22Rv1 (cell line): ENCODE measurements at regions not wholly inside any gene's neighbourhood (a gene's known extent, or its start where the extent isn't known, plus 50 kb on each side); places are given as distances from the start of the nearest gene placed in this dataset.

ENCODE experiments used
- H3K27ac ChIP-seq: fragments of 450-650 bp; 2 replicates; pipeline ENCODE4 v1.5.1; 2017
- ZFX ChIP-seq: fragments of 450-650 bp; IDR thresholded peaks from 2 replicates; pipeline ENCODE4 v1.6.1; 2017; ENCODE audit warnings: antibody characterized with exemption, borderline replicate concordance
- TF ChIP-seq, protein P1 (sequence below): fragments of 450-650 bp; IDR thresholded peaks from 2 replicates; pipeline ENCODE4 v1.5.1; 2017; ENCODE audit warnings: mild to moderate bottlenecking

DNA sequence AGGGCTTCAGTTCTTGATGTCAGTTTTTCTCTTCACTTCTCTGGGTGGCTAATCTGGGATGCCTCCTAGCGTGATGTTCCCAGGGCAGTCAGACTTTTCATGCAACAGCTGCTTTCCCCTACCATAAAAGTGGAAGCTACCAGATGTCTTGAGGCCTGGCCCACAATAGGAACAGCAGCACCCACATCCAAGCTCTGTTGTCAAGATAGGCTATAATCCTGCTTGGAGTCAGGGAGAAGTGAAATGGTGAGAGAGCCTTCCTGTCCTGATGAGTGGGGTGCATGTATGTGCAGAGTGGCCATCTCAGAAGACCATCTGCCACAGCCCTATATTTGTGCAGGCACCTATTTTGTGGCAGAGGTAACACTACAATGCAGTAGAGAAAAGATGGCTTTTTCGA is 108.0 kb downstream of the HTR5A start:
- TF ChIP-seq, protein P1, sequence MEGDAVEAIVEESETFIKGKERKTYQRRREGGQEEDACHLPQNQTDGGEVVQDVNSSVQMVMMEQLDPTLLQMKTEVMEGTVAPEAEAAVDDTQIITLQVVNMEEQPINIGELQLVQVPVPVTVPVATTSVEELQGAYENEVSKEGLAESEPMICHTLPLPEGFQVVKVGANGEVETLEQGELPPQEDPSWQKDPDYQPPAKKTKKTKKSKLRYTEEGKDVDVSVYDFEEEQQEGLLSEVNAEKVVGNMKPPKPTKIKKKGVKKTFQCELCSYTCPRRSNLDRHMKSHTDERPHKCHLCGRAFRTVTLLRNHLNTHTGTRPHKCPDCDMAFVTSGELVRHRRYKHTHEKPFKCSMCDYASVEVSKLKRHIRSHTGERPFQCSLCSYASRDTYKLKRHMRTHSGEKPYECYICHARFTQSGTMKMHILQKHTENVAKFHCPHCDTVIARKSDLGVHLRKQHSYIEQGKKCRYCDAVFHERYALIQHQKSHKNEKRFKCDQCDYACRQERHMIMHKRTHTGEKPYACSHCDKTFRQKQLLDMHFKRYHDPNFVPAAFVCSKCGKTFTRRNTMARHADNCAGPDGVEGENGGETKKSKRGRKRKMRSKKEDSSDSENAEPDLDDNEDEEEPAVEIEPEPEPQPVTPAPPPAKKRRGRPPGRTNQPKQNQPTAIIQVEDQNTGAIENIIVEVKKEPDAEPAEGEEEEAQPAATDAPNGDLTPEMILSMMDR = no peak
- no peak overlapping the region for H3K27ac ChIP-seq

DNA sequence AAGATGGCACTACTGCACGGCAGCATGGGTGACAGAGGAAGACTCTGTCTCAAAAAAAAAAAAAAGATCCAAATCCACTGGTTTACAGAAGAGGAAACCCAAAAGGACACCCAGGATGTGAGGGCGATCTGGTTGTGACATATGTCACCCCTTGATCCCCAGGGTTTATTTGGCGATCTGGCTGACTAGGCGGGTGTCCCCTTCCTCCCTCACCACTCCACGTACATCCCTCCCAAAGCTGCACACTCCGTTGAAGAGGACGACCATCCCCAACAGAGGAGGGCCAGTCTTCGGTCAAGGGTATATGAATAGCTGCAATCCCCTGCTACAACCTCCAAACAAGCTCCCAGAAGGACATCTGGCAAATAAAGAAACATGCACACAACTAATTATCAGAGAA is 111.6 kb downstream of the HTR5A start:
- no peak for TF ChIP-seq ZFX
- TF ChIP-seq, protein P1 = no peak
- no peak overlapping the region for H3K27ac ChIP-seq

DNA sequence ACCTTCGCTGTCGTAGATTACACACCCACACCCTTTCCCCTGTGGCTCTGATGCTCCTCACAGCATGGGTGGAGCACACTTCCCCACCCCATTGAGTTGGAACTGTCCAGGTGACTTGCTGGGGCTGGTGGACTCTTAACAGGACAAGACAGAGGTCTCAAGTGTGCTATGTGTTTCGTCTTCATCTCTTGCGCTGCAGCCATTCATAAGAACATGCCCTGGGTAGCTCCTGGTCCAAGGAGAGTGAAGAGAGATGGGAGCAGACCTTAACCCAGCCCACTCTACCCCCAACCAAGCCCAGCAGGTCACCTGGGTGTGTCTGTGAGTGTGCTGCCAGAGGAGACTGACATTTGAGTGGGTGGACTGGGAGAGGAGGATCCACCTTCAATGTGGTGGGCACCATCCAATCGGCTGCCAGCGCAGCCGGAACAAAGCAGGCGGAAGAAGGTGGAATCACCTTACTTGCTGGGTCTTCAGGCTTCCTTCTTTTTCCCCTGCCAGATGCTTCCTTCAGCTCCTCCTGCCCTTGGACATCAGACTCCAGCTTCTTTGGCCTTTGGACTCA is 112.4 kb downstream of the HTR5A start:
- TF ChIP-seq, protein P1 = no peak
- TF ChIP-seq ZFX = no peak
- no peak overlapping the region for H3K27ac ChIP-seq

DNA sequence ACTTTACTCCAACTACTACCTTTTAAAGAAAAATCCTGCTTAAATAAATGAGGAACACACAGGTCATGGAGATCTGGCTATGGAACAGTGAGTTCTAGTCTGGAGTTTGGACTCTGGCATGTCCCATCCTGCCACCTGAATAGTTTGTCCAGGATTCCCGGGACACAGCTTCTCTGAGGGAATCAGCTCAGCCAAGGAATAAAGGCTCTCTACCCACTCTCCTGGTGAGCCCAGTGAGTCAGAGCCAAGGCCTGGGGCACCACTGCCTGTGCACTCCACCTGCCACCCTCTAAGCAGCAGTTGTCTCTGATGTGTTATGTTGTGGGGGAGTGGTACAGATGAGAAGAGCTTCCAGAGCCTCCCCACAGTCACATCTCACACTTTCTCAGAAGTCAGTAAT is 113.5 kb downstream of the HTR5A start:
- TF ChIP-seq, protein P1 = no peak
- no peak overlapping the region for H3K27ac ChIP-seq

DNA sequence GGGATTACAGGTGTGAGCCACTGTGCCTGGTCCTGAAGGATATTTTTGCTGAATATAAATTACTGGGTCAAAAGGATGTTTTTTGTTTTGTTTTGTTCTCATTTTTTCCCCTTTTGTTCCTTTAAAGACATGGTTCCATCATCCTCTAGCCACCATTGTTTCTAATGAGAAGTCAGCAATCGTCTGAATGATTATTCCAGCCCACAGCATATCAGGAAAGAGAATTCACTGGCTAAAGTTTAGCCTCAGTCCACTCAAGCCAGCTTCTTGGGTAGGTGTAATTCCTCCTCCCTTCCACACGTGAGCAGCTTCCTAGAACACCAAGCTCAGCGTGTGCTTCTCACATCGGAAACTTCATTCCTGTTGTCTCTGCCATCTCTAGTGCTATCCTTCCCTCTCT is 112.8 kb upstream of the INSIG1 start:
- H3K27ac ChIP-seq = no peak overlapping the region
- no peak for TF ChIP-seq ZFX
- TF ChIP-seq, protein P1 = no peak

DNA sequence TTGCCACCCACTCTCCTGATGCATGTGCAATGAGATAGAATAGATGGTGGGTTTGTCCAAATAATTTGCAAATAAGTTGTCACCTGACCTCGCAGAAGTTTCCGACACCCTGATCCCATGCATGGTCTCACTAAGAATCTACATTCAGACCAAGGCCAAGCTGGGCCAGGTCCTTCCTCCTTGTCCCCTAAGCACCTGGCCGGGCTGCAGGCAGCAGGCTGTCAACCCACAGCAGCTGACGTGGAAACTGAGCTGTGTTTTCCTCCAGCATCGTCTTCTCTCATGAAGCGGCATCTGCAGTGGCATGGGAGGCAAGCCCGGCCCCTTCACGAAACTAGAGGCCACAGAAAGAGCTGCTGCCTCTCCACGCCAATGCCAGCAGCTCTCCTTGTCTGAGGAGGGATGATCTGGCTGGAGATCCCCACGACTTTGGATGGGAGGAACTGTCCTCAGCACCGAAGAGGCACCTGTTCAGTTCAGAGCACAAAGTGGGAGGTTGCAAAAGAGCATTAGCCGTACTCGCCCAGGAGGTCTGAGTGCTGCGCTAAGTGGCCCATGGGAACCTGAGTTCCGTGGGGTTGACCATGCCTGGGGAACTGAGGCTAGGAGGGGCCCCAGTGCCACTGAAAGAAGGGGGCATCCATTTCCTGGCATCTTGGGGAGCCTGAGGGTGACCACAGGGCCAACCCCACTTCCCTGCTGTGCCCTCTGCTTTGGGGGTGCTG is 110.5 kb upstream of the INSIG1 start:
- TF ChIP-seq, protein P1 = no peak
- TF ChIP-seq ZFX = no peak
- no peak overlapping the region for H3K27ac ChIP-seq

DNA sequence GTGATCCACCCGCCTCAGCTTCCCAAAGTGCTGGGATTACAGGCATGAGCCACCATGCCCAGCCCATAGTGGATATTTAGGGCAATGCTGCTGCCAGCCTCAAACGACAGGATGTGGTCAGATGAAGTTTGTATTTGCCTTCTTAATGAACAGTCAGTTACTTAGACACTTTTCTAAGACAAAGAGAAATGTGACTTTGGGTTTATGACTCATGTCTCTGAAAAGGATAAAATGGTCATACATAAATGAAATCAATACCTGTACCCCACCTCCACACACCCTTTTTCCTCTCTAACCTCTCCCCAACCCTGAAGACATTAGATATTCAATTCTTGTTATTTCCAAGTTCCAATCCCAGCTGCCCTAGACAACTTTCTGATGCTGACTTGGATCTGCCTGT is 109.3 kb upstream of the INSIG1 start:
- TF ChIP-seq, protein P1 = no peak
- TF ChIP-seq ZFX = no peak
- H3K27ac ChIP-seq = no peak overlapping the region
